Osteoblast (primary cell): ENCODE measurements at regions not wholly inside any gene's neighbourhood (a gene's known extent, or its start where the extent isn't known, plus 50 kb on each side); places are given as distances from the start of the nearest gene placed in this dataset.

Source experiments
- DNase-seq: peaks from one replicate; pipeline ENCODE4 v3.0.0; 2011; ENCODE audit warnings: low spot score, mixed read lengths; ENCODE audit not compliant: insufficient read length; ENCODE audit errors: missing footprints
- H2AFZ ChIP-seq: 2 replicates; pipeline ENCODE4 v1.6.0; 2011; ENCODE audit warnings: mild to moderate bottlenecking, low read length
- H3K27ac ChIP-seq: 2 replicates; pipeline ENCODE4 v1.5.1; 2011; ENCODE audit warnings: mild to moderate bottlenecking, low read depth, low read length, moderate library complexity
- H3K27me3 ChIP-seq: 2 replicates; pipeline ENCODE4 v1.6.0; 2012; ENCODE audit warnings: mild to moderate bottlenecking, control low read depth, inconsistent platforms, low read length, moderate library complexity; ENCODE audit not compliant: insufficient read depth
- H3K36me3 ChIP-seq: 2 replicates; pipeline ENCODE4 v1.5.1; 2011; ENCODE audit warnings: mild to moderate bottlenecking, low read length, control low read depth, moderate library complexity; ENCODE audit not compliant: insufficient read depth
- H3K4me1 ChIP-seq: 2 replicates; pipeline ENCODE4 v1.5.1; 2011; ENCODE audit warnings: mild to moderate bottlenecking, low read length, control low read depth, moderate library complexity; ENCODE audit not compliant: insufficient read depth
- H3K4me2 ChIP-seq: 2 replicates; pipeline ENCODE4 v1.6.0; 2011; ENCODE audit warnings: mild to moderate bottlenecking, low read length; ENCODE audit not compliant: insufficient read depth
- H3K4me3 ChIP-seq: fragments of 200-600 bp; sonication (generic); 3 replicates; pipeline ENCODE4 v1.5.1; 2012; ENCODE audit warnings: mild to moderate bottlenecking, low read length, inconsistent platforms; ENCODE audit not compliant: insufficient read depth
- H3K79me2 ChIP-seq: 2 replicates; pipeline ENCODE4 v1.6.0; 2012; ENCODE audit warnings: mild to moderate bottlenecking, low read length, control low read depth, inconsistent platforms; ENCODE audit not compliant: insufficient read depth
- H3K9me3 ChIP-seq: 2 replicates; pipeline ENCODE4 v1.5.1; 2011; ENCODE audit warnings: low read depth, low read length, control low read depth
- H4K20me1 ChIP-seq: 2 replicates; pipeline ENCODE4 v1.6.0; 2012; ENCODE audit warnings: mild to moderate bottlenecking, low read length, control low read depth; ENCODE audit not compliant: insufficient read depth
- TF ChIP-seq, protein P1 (sequence below): IDR thresholded peaks from 2 replicates; pipeline ENCODE4 v1.5.1; 2011; ENCODE audit warnings: mild to moderate bottlenecking, low read depth, low read length, moderate library complexity; ENCODE audit errors: extremely low read depth

DNA sequence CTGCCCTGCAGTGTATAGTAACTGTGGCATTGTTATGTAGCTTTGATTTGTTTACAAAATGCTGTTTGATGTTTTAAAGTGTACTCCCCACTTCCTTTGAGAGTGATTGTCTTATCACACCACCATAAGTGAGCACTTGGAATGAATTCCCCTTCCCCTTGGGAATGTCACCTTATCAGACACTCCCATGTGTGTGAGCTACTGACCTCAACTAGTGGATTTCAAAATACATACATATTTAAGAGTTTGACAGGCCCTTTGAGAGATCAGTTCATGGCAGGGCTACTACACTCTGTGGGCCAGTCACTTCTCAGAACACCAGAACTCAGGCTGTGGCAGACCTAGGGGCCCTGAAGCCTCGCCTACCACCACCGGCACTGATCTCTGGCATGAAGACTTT lies 547.6 kb downstream of the NR2F2 start:
- H4K20me1 ChIP-seq = no peaks in the 10 kb centered on the region
- H3K4me1 ChIP-seq = no peaks in the 10 kb centered on the region
- H2AFZ ChIP-seq = no peak overlapping the region
- TF ChIP-seq, protein P1, sequence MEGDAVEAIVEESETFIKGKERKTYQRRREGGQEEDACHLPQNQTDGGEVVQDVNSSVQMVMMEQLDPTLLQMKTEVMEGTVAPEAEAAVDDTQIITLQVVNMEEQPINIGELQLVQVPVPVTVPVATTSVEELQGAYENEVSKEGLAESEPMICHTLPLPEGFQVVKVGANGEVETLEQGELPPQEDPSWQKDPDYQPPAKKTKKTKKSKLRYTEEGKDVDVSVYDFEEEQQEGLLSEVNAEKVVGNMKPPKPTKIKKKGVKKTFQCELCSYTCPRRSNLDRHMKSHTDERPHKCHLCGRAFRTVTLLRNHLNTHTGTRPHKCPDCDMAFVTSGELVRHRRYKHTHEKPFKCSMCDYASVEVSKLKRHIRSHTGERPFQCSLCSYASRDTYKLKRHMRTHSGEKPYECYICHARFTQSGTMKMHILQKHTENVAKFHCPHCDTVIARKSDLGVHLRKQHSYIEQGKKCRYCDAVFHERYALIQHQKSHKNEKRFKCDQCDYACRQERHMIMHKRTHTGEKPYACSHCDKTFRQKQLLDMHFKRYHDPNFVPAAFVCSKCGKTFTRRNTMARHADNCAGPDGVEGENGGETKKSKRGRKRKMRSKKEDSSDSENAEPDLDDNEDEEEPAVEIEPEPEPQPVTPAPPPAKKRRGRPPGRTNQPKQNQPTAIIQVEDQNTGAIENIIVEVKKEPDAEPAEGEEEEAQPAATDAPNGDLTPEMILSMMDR = no peak
- no peak overlapping the region for H3K4me2 ChIP-seq
- no peaks in the 10 kb centered on the region for H3K79me2 ChIP-seq
- no peaks in the 10 kb centered on the region for H3K27me3 ChIP-seq
- H3K9me3 ChIP-seq = no peaks in the 10 kb centered on the region
- no peak overlapping the region for H3K27ac ChIP-seq
- H3K4me3 ChIP-seq = no peak overlapping the region
- DNase-seq = peak; percentile 68
- no peaks in the 10 kb centered on the region for H3K36me3 ChIP-seq

DNA sequence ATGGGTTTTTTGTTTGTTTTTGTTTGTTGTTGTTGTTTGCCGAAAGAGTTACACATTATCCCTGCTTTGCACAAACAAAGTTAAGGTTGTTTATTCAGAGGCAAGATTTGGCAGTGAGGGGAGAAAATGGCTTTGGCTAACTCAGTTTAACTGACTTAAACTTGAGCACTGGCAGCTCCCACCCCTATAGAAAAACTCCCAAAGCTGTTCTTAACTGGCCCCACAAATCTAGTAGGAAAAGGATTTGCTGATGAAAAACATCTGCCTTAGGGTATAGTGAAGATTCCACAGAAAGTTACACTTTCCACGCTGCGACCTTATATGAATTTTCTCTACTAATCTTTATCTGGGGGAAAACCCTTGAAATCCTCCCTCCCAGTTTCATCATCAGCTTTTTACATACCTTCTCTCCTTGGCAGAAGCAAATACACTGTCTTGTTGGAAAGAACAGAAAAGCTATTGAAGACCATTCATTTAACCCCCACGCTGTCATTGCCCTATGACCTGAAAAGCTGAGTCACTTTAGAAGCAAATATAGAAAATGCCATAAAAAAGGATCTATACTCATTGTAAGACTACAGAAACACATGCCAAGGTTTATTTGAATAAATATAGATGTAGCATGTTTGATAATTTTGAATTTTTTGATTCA lies 551.7 kb downstream of the NR2F2 start:
- Histone ChIP-seq H3K4me3 (no peak overlapping the region), H3K4me1 (no peaks in the 10 kb centered on the region), H2AFZ (no peak overlapping the region), H3K79me2 (no peaks in the 10 kb centered on the region), H3K36me3 (no peaks in the 10 kb centered on the region), H4K20me1 (no peaks in the 10 kb centered on the region), H3K27me3 (no peaks in the 10 kb centered on the region), H3K27ac (no peak overlapping the region), H3K4me2 (no peak overlapping the region), H3K9me3 (no peaks in the 10 kb centered on the region)
- TF ChIP-seq, protein P1 = no peak
- no peak for DNase-seq

DNA sequence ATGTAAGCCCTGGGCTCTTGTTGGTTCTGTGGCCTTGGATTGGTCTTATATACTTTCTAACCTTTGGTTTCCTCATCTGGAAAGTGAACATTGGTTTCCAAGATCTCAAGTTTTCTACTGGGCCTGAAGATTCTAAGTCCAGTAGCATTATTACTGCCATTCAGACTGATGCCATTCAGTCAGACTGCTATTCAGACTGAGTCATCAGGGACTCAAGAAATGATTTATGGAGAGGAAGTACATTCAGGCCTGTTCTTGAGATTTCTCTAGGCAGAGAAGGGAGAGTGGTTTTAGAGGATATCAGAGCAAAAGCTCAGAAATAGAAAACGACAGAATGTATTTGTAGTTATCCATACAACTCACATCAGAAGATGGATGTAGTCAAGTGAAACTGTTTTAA lies 557.2 kb downstream of the NR2F2 start:
- DNase-seq = no peak
- TF ChIP-seq, protein P1 = no peak
- Histone ChIP-seq H3K4me2 (no peak overlapping the region), H3K4me1 (no peaks in the 10 kb centered on the region), H4K20me1 (no peaks in the 10 kb centered on the region), H3K36me3 (no peaks in the 10 kb centered on the region), H3K27me3 (no peaks in the 10 kb centered on the region), H3K9me3 (no peaks in the 10 kb centered on the region), H2AFZ (no peak overlapping the region), H3K4me3 (no peak overlapping the region), H3K27ac (no peak overlapping the region), H3K79me2 (no peaks in the 10 kb centered on the region)

DNA sequence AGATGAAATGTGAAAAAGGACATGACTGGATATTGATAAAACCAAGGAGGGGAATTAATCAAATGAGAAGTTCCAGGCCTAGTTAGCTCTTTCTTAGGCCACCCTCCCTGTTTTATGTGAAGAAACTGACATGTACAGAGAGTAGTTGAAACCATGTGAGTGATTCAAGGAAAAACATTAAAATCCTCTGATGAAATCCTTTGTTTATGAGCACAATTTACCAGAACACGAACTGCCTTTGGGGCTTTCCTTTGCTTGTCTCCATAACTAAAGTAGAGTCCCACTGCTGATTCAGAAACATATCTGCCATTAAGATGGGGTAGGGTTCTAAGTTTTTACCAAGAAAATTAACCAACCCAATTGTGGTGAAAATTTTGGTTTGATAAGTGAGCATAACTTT lies 558.3 kb downstream of the NR2F2 start:
- no peak overlapping the region for H3K4me3 ChIP-seq
- H3K9me3 ChIP-seq = no peaks in the 10 kb centered on the region
- no peaks in the 10 kb centered on the region for H3K36me3 ChIP-seq
- H3K79me2 ChIP-seq = no peaks in the 10 kb centered on the region
- DNase-seq = no peak
- no peak overlapping the region for H3K27ac ChIP-seq
- H2AFZ ChIP-seq = no peak overlapping the region
- TF ChIP-seq, protein P1 = no peak
- H3K27me3 ChIP-seq = no peaks in the 10 kb centered on the region
- no peaks in the 10 kb centered on the region for H3K4me1 ChIP-seq
- no peaks in the 10 kb centered on the region for H4K20me1 ChIP-seq
- no peak overlapping the region for H3K4me2 ChIP-seq
